ENCODE measurements at regions not wholly inside any gene's neighbourhood (a gene's known extent, or its start where the extent isn't known, plus 50 kb on each side); places are given as distances from the start of the nearest gene placed in this dataset.
A peak's percentile ranks its signal among the peaks of the same experiment; 100 is the strongest.
"Not testable (repeated sequence)": the region's sequence is repeated elsewhere in the genome, so short reads cannot be mapped to it uniquely, and the experiment has no call there.

DNA sequence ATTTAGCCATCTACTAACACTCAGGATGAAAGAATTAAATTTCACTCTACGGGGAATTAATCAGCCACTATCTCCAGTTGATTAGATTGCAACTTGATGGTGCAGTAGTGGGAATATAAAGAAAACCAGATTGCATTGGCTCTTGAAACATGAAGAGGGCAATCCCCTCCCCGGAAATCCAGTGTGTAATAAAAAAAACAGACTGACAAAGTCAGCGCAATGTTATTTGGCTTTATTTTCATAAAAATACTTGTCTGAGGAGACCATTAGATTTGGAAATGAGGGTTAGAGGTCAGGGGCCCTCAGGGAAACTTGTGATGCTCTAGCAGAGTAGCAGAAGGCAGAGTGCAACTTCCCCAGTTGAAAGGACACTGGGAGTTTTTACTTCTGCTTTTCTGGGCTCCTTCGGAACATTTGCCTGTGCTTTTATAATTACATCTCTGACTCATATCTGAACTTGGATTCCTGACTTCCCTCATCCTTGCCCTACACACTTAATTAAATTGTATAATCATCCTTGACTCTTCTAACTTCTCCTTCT, 326.8 kb downstream of the TUSC7 start:
- intact Hi-C loops (cut with micrococcal nuclease): no loop called here
- DNase-seq: no peak
- peak; percentile 97 for ATAC-seq

DNA sequence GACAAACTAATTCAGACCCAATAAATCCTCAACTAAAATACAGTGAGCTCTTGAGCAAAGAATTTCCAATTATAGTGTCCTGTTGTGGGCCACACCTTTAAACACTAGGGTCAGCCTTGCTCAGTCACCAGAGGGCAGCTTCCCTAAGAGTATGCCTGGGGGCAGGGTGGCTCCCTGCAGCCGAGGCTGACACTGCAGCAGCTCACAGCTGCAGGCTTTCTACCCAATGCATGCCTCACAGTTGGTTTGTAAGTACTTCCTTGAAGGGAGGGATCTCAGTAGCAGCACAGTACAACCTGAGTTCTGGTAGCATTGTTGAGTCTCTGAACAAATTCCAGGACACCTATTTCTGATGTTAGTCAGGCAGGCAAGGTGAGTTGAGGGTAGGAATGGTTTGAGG, 335.6 kb downstream of the TUSC7 start:
- intact Hi-C loops (cut with micrococcal nuclease): no loop called here
- ATAC-seq (peak; percentile 45), DNase-seq (peak; percentile 33)

DNA sequence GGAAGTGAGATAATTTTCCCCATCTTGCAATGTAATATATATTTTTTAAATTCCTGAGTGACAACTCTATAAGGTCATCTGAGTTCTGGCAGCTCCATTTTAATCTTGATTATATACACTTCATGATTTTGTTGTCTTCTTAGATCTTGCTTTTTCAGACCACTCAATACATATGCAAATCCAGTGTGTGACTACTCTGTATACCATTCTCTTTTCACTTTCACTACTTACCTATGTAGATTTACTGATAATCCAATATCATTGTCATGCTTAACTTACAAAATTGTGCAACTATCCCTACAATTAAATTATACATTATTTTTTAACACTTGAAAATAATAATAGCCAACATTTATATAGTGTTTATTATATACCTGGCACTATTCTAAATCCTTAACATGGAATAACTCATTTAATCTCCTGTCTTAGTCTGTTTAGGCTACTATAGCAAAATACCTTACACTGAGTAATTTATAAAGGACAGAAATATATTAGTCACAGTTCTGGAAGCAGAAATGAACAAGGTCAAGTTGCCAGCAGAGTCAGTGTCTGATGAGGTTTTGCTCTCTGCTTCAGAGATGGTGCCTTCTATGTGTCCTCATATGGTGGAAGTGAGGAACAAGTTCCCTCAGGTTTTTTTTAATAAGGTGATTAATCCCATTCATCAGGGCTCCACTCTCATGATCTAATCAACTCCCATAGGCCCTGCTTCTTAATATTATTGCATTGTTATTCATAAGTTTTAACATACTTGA, 338.5 kb downstream of the TUSC7 start:
- intact Hi-C loops (cut with micrococcal nuclease): no loop called here
- ATAC-seq (no peak), DNase-seq (no peak)

DNA sequence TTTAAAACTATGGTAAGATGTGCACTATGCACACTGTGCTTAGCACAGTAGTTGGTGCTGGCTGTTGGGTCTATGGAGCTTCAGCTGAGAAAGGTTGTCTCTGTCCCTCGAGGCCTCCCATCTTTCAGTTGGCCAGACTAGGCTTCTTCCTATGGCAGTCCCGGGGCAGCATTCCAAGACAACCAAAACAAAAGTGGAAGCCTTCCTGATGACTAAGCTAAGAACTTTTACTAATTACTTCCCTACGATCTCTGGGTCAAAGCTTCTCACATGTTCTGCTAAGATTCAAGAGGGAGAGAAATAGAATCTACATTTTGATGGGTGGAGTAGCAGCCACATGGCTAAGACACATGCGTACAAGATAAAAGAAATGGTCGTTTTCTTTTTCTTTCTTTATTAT, 342.8 kb downstream of the TUSC7 start:
- ATAC-seq (no peak), DNase-seq (no peak)
- intact Hi-C loops (cut with micrococcal nuclease): no loop called here

DNA sequence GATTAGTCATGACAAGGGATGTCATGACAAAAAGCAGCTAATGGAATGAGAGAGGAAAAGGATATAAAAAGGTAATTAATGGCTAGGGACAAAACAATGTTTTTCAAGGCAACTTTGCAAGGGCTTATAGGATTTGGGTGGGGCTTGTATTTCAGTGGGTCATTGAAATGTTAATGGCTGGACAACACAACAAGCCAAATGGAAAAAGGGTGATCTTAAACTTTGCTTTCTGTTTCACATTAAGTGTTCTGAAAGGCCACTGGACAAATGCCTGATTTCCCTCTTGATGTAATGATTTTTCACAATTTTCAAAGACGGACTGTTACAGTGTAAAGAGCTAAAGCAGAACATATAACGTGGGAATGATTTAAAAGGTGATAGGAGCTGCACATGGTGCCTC, 345.0 kb downstream of the TUSC7 start:
- ATAC-seq (no peak), DNase-seq (no peak)
- intact Hi-C loops (cut with micrococcal nuclease): no loop called here

DNA sequence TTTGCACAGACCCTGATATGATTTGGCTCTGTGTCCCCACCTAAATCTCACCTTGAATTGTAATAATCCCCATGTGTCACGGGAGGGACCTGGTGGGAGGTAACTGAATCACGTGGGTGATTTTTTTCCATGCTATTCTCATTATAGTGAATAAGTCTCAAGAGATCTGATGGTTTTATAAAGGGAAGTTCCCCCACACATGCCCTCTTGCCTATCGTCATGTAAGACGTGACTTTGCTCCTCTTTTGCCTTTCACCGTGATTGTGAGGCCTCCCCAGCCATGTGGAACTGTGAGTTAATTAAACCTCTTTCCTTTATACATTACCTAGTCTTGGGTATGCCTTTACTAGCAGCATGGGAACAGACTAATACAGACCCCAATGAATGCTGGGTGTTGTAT, 347.4 kb downstream of the TUSC7 start:
- DNase-seq; intact Hi-C loops (cut with micrococcal nuclease); ATAC-seq: not testable (repeated sequence)

DNA sequence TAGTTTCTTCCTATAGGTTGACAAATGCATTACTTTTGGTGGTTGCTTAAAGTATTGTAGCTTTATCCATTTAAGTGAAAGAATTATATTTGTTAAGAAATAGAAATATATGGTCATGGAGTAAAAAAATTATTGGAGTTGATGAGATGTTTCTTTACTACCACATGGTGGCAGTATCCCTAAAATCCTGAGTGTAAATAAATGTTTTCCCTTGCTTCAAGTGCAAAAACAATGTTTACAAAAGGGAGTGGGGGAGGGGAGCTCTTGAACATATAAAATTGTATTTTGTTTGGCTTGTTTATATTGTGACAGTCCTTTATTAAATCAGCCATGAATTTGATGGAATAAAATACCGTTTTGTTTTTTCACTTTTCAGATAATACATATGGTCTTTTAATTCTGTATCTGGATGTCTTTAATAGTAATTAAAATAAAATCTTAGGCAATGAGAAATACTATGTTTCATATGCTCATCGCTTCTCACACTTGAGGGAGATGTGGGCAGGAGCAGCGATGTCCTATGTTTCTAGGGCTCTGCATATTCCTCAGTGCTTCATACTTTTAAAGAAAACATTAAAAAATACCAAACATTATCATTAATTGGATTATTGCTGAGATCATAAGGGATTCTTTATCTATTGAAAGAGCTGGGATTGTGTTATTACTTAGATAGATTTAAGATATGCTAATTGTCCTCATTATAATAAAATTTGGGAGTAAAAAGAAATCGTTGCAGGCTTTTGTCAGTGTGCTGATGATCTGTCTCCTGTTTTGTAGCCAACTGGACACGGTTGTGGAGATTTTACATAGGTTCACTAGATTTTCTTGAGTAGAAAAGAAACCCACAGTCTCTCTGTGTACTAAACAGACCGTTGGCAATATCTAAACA, 349.7 kb downstream of the TUSC7 start:
- intact Hi-C loops (cut with micrococcal nuclease): no loop called here
- no peak for ATAC-seq
- no peak for DNase-seq

DNA sequence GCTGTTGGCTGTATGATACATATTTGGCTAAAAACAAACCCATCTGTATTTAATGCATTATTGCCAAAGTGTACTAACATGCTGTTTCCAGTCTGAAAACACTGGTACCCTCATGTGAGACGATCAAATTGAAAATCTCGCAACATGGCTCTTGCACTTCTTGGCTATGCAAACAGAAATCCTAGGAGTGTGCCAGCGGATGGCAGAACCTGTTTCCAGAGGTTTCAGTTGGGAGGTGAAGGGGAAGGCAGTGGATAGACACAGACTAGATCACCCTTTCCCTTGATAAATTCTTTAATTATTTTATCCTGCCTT, 350.3 kb downstream of the TUSC7 start:
- intact Hi-C loops (cut with micrococcal nuclease): no loop called here
- DNase-seq (no peak), ATAC-seq (no peak)

DNA sequence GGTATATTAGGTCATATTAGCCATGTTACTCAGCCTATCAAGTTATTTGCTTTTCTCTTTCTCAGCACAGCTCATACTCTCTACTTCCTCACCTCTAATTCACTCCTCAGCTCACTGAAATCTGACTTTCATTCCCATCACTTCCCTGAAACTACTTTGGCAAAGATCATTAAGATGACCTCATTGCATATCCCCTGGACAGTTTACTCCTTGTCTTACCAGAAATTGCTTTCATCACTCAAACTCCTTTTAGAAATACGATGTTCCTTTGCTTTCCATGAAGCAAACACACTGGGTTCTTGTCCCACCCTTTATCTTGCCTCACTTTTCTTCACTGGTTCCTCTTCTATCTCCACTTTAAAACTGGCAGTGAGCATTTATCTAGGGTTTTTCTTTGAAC, 354.4 kb downstream of the TUSC7 start:
- intact Hi-C loops (cut with micrococcal nuclease): no loop called here
- DNase-seq: no peak
- ATAC-seq: peak; percentile 52

DNA sequence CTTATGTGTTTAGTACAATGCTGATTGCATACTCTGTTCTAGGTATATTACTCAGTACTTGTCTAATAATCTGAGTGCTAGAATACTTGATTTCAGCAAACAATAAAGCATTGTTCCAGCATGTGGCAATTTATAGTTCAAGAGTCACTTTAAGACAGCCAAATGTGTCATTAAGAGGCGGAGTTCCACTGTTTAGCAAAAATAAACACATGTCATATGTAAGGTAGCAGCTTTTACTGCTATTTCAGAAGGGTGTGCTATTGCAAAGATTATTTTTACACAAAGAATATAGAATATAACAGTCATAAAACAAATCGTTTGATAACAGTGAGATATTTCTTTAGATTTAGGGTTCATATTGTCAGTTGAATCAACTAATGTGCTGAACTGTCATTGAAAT, 358.7 kb downstream of the TUSC7 start:
- intact Hi-C loops (cut with micrococcal nuclease): no loop called here
- DNase-seq: no peak
- ATAC-seq: no peak

DNA sequence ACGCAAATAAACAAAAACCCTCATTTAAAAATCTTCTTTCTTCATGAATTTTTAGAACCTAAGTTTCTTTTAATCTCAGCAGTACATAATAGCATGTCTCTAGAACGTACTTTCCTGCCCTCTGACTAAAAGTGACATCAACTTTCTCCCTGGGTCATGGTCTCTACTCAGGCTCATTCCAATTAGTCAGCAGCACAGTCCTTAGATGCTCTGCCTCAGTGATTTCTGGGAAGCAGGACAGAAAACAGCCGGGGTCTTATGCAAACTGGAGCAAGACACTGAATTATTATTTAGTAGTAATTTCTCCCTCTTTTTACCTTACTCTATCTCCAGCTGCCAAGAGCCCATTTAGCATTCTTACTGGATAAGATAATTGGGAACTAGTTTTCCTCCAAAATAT, 365.2 kb downstream of the TUSC7 start:
- intact Hi-C loops (cut with micrococcal nuclease): no loop called here
- no peak for ATAC-seq

DNA sequence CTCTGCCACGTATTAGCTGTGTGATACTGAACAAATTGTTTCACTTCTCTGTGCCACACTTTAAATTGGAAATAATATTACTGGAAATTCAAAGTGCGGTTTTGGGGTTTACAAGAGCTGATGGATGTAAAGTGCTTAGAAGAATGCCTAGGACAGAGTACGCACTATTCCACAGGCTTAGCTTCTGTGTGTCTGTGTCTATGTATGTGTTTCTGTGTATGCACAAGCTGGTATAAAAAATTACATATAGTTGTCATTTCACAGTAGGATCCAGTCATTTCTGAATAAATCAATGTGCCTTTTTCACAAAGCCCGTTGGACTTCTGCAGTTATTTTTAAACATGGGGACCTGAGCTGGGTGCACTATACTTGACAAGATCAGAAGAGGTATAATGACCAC, 370.4 kb downstream of the TUSC7 start:
- no peak for ATAC-seq
- no peak for DNase-seq
- intact Hi-C loops (cut with micrococcal nuclease): no loop called here

More for the DNA sequence above, 365.2 kb downstream of the TUSC7 start:
- DNase-seq: no peak

DNA sequence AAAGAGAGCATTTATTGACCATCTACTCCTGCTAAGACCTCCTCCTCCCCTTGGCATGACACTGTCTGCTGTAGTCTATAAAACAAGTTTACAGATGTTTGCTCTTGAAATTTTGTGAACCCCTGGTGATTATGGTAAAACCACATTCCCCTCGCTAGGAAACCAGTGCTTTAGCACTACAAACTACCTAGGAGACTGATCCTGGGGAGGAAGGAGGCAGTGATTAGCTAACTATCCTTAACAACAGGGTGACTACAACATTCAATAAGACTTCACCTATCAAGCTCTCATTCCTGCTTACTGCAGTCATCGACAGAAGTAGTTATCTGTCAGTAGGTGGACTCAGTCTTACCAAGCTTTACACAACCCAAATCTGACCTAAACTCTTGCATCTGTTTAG, 371.3 kb downstream of the TUSC7 start:
- DNase-seq (no peak), ATAC-seq (no peak)
- intact Hi-C loops (cut with micrococcal nuclease): no loop called here

DNA sequence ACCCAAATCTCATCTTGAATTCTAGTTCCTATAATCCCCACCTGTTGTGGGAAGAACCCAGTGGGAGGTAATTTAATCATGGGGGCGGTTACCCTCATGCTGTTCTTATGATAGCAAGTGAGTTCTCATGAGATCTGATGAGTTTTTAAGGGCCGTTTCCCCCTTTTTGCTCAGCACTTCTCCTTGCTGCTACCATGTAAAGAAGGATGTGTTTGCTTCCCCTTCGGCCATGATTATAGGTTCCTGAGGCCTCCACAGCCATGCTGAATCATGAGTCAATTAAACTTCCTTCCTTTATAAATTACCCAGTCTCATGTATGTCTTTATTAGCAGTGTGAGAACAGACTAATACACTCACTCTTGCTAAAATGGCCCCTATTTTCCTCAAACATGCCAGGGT, 374.7 kb downstream of the TUSC7 start:
- no peak for DNase-seq
- intact Hi-C loops (cut with micrococcal nuclease): no loop called here
- ATAC-seq: no peak

DNA sequence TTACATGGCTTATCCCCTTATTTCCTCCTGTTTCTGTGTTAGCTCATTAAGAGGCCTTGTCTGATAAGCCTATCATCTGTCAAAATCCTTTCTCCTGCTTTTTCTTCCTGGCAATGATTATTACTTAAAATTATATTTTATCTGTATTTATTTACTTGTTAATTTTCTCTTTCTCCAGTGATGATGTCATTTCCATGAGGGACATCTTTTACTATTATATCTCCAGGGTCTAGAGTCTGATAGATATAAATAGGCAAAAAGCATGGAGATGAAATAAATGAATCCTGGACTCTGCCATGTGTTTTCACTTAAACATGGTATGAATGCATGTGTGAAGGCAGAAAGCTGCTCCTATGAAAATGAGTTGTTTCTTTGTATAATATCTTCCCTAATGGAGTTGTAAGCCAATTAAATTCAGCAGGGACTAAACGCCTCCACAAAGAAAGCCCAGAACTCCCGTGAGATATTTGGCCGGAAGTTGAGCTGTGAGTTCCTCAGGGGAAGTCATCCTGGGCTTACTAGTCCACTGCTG, 375.2 kb downstream of the TUSC7 start:
- intact Hi-C loops (cut with micrococcal nuclease): no loop called here
- ATAC-seq (no peak), DNase-seq (no peak)

DNA sequence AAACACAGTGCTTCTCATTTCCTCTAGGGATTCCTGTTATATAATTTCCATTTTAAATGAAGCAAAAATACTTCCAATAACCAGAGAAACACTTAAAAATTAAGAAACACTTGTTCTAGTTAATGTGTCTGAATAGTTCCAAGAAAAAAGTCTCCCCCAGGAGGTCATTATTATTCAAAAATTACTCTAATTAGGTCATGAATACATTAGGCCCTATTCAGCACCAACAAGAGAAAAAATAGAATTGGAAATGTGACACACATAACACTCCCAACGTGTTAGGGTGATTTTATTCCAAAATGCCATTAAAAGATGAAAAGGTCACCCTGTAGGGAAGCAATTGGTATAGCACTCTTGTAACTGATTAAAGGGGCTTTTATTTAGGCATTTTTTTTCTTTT, 382.1 kb downstream of the TUSC7 start:
- intact Hi-C loops (cut with micrococcal nuclease): no loop called here

DNA sequence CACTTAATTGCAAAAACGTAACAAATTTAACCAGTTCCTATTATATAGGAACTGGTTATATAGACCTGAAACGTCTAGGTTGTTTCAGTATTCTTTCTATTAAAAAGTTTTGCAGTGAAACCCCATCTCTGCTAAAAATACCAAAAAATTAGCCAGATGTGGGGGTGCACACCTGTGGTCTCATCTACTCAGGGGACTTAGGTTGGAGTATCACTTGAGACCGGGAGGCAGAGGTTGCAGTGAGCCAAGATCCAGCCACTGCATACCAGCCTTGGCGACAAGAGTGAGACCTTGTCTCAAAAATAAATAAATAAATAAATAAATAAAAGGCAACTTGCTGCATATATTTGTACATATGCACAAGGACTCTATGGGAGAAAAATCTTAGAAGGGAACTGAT, 387.0 kb downstream of the TUSC7 start:
- intact Hi-C loops (cut with micrococcal nuclease): no loop called here
- no peak for ATAC-seq

More for the DNA sequence above, 382.1 kb downstream of the TUSC7 start:
- DNase-seq (no peak), ATAC-seq (no peak)

DNA sequence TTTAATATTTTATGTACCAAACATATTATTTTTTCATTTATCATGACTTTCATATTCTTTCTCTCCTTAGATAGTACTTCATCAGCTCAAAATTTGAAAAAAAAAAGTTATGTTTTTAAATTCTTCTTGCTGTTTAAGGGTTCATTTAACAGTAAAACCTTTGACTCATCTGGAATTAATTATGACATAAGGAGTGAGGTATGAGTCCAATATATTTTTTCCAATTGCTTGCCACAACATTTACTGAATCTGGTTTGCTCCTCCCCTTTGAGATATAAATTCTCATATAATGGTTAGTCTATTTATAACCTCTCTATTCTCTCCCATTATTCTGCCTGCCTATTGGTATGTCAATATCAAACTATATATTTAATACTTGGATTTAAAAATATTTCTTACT, 387.8 kb downstream of the TUSC7 start:
- no peak for DNase-seq
- no peak for ATAC-seq
- intact Hi-C loops (cut with micrococcal nuclease): no loop called here

More for the DNA sequence above, 387.0 kb downstream of the TUSC7 start:
- no peak for DNase-seq

DNA sequence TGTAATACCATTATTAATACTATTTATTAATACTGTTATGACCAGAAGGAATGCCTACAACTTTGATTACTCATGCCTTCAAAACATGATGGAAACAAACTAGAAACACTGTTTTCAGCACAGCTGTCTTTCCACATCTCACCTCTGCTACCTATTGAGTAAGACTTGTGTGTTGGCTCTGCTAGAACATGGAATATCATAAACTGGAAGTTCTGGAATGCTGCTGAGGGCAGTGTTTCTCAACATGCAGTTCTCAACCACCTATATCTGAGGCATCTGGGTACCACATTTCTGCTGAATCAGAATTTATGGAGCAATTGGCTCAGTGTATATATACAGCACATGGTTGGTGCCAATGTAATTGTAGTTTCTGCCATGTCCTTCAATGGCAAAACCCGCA, 392.1 kb downstream of the TUSC7 start:
- DNase-seq (no peak), ATAC-seq (no peak)
- intact Hi-C loops (cut with micrococcal nuclease): loop anchor here (5.0 kb wide), 1 partner anchor 134 kb away; no protein-coding TSS in a partner anchor

DNA sequence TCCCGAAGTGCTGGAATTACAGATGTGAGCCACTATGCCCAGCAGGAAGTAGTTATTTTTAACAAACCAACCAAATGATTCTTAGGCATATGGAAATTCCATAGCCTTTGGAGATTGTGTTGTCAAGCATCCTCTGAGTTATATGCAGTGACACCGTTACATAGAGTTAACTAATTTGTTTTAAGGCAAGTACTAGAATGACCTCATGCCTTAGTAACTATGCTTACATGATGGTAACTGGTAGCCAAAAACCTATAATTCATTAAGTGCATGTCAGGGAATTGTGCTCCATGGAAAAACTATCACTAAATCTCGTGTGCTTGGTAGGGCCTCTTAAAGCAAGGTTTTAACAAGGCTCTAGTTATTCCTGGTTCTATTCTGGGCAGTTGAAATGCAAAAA, 392.8 kb downstream of the TUSC7 start:
- ATAC-seq (no peak), DNase-seq (no peak)
- intact Hi-C loops (cut with micrococcal nuclease): loop anchor here (5.0 kb wide), 1 partner anchor 135 kb away; no protein-coding TSS in a partner anchor

Measured in left ventricle myocardium superior (tissue), 1 donor.